Liver (tissue), 8 donors: ENCODE measurements at regions not wholly inside any gene's neighbourhood (a gene's known extent, or its start where the extent isn't known, plus 50 kb on each side); places are given as distances from the start of the nearest gene placed in this dataset.

ENCODE experiments used
- DNase-seq: peaks from one replicate; pipeline ENCODE4 v3.0.0-alpha.2; 2017; ENCODE audit warnings: low spot score
- H3K27ac ChIP-seq, 2 donors: one replicate each; pipeline ENCODE4 v1.7.0; 2013; ENCODE audit warnings: inconsistent platforms in 2 of 2, low read length in 2 of 2, control low read depth in 1 of 2, low read depth in 1 of 2, mild to moderate bottlenecking in 1 of 2
- H3K27me3 ChIP-seq, 4 donors: one replicate each; pipeline versions ENCODE4 v1.6.1 to v1.7.0; 2013; ENCODE audit warnings: low read length in 3 of 4, inconsistent platforms in 1 of 4, mild to moderate bottlenecking in 1 of 4, moderate library complexity in 1 of 4; ENCODE audit not compliant: control insufficient read depth in 4 of 4, insufficient read depth in 4 of 4
- H3K36me3 ChIP-seq, 4 donors: one replicate each; pipeline versions ENCODE4 v1.6.1 to v1.7.0; 2013; ENCODE audit warnings: low read length in 3 of 4, mild to moderate bottlenecking in 3 of 4, low read depth in 1 of 4, moderate library complexity in 1 of 4; ENCODE audit not compliant: control insufficient read depth in 4 of 4, insufficient read depth in 3 of 4
- H3K4me1 ChIP-seq, 4 donors: one replicate each; pipeline versions ENCODE4 v1.6.1 to v1.7.0; 2013; ENCODE audit warnings: low read length in 3 of 4, mild to moderate bottlenecking in 3 of 4, moderate library complexity in 1 of 4; ENCODE audit not compliant: control insufficient read depth in 4 of 4, insufficient read depth in 4 of 4
- H3K4me3 ChIP-seq, 3 donors: one replicate each; pipeline versions ENCODE4 v1.6.1 to v1.7.0; 2013; ENCODE audit warnings: low read length in 3 of 3, control low read depth in 1 of 3, low read depth in 1 of 3, mild to moderate bottlenecking in 1 of 3
- H3K9ac ChIP-seq, 2 donors: one replicate each; pipeline ENCODE4 v1.7.0; 2013; ENCODE audit warnings: low read length in 2 of 2, mild to moderate bottlenecking in 2 of 2, moderate library complexity in 2 of 2, control low read depth in 1 of 2, low read depth in 1 of 2
- H3K9me3 ChIP-seq, 4 donors: one replicate each; pipeline versions ENCODE4 v1.6.1 to v1.7.0; 2013; ENCODE audit warnings: low read length in 3 of 4; ENCODE audit not compliant: control insufficient read depth in 4 of 4
- ATF3 ChIP-seq: IDR thresholded peaks from 2 replicates; pipeline ENCODE4 v1.6.1; 2016; ENCODE audit warnings: antibody characterized with exemption
- CTCF ChIP-seq: fragments of 150-350 bp; IDR thresholded peaks from 2 replicates; pipeline ENCODE4 v1.5.1; 2017; ENCODE audit warnings: improper control_type of control experiment, low read depth, low read length; ENCODE audit not compliant: missing input control
- EGR1 ChIP-seq, 2 donors: IDR thresholded peaks; 2 replicates each; pipeline ENCODE4 v1.6.1; 2016 to 2018; ENCODE audit warnings: antibody characterized with exemption in 2 of 2, low read depth in 2 of 2
- FOXA1 ChIP-seq: IDR thresholded peaks from 2 replicates; pipeline ENCODE4 v1.6.1; 2016; ENCODE audit warnings: antibody characterized with exemption
- FOXA2 ChIP-seq: IDR thresholded peaks from 2 replicates; pipeline ENCODE4 v1.6.1; 2016; ENCODE audit warnings: antibody characterized with exemption
- GABPA ChIP-seq, 2 donors: IDR thresholded peaks in 1 of 2; conservative IDR thresholded peaks in 1 of 2; 2 replicates each; pipeline ENCODE4 v1.6.1; 2016; ENCODE audit warnings: antibody characterized with exemption in 2 of 2, mild to moderate bottlenecking in 1 of 2, moderate library complexity in 1 of 2
- HNF4A ChIP-seq, 2 donors: conservative IDR thresholded peaks; 2 replicates each; pipeline ENCODE4 v1.6.1; 2016; ENCODE audit warnings: antibody characterized with exemption in 2 of 2, mild to moderate bottlenecking in 2 of 2
- HNF4G ChIP-seq: IDR thresholded peaks from 2 replicates; pipeline ENCODE4 v1.6.1; 2016; ENCODE audit warnings: antibody characterized with exemption
- JUND ChIP-seq, 2 donors: IDR thresholded peaks; 2 replicates each; pipeline ENCODE4 v1.6.1; 2016; ENCODE audit warnings: antibody characterized with exemption in 2 of 2
- MAX ChIP-seq: IDR thresholded peaks from 2 replicates; pipeline ENCODE4 v1.6.1; 2016; ENCODE audit warnings: antibody characterized with exemption
- NR2F2 ChIP-seq: IDR thresholded peaks from 2 replicates; pipeline ENCODE4 v1.6.1; 2016; ENCODE audit warnings: antibody characterized with exemption
- RAD21 ChIP-seq, 2 donors: IDR thresholded peaks; 2 replicates each; pipeline ENCODE4 v1.6.1; 2016; ENCODE audit warnings: antibody characterized with exemption in 2 of 2, mild to moderate bottlenecking in 2 of 2
- RXRA ChIP-seq, 2 donors: IDR thresholded peaks; 2 replicates each; pipeline ENCODE4 v1.6.1; 2017 to 2018; ENCODE audit warnings: antibody characterized with exemption in 2 of 2, mild to moderate bottlenecking in 1 of 2
- SP1 ChIP-seq: IDR thresholded peaks from 2 replicates; pipeline ENCODE4 v1.6.1; 2018; ENCODE audit warnings: antibody characterized with exemption, mild to moderate bottlenecking
- TAF1 ChIP-seq: conservative IDR thresholded peaks from 2 replicates; pipeline ENCODE4 v1.6.1; 2016; ENCODE audit warnings: antibody characterized with exemption, mild to moderate bottlenecking
- YY1 ChIP-seq: IDR thresholded peaks from 2 replicates; pipeline ENCODE4 v1.6.1; 2016; ENCODE audit warnings: antibody characterized with exemption, mild to moderate bottlenecking
- ZBTB33 ChIP-seq: IDR thresholded peaks from 2 replicates; pipeline ENCODE4 v1.6.1; 2016; ENCODE audit warnings: antibody characterized with exemption
- WGBS: extraction: QIAGEN DNeasy Blood & Tissue Kit; methylation state at CpG from one replicate; pipeline ENCODE4 v1.1.7; 2013; 5-methylcytosine and 5-hydroxymethylcytosine counted together
- TF ChIP-seq, protein P1 (sequence below): IDR thresholded peaks from 2 replicates; pipeline ENCODE4 v1.6.1; 2016; ENCODE audit warnings: antibody characterized with exemption, mild to moderate bottlenecking
- donor health status: healthy.
- donor health status: healthy.
- donor health status: healthy.
- donor health status: healthy.
- donor health status: healthy.

- H3K27me3 ChIP-seq, result no peaks in the 10 kb centered on the region
- no peak overlapping the region for H3K9ac ChIP-seq
- H3K4me3 ChIP-seq, result no peak overlapping the region
- no peaks in the 10 kb centered on the region for H3K9me3 ChIP-seq
- no peaks in the 10 kb centered on the region for H3K4me1 ChIP-seq
- H3K36me3 ChIP-seq, result no peaks in the 10 kb centered on the region
- H3K27ac ChIP-seq, result no peak overlapping the region
- no peak for TF ChIP-seq EGR1 (IDR thresholded peaks at IDR 0.05; ENCODE audit: low read depth in 2 of 2)
- TF ChIP-seq FOXA1, result no peak
- no peak for TF ChIP-seq RAD21 (IDR thresholded peaks at IDR 0.05)
- TF ChIP-seq, protein P1, sequence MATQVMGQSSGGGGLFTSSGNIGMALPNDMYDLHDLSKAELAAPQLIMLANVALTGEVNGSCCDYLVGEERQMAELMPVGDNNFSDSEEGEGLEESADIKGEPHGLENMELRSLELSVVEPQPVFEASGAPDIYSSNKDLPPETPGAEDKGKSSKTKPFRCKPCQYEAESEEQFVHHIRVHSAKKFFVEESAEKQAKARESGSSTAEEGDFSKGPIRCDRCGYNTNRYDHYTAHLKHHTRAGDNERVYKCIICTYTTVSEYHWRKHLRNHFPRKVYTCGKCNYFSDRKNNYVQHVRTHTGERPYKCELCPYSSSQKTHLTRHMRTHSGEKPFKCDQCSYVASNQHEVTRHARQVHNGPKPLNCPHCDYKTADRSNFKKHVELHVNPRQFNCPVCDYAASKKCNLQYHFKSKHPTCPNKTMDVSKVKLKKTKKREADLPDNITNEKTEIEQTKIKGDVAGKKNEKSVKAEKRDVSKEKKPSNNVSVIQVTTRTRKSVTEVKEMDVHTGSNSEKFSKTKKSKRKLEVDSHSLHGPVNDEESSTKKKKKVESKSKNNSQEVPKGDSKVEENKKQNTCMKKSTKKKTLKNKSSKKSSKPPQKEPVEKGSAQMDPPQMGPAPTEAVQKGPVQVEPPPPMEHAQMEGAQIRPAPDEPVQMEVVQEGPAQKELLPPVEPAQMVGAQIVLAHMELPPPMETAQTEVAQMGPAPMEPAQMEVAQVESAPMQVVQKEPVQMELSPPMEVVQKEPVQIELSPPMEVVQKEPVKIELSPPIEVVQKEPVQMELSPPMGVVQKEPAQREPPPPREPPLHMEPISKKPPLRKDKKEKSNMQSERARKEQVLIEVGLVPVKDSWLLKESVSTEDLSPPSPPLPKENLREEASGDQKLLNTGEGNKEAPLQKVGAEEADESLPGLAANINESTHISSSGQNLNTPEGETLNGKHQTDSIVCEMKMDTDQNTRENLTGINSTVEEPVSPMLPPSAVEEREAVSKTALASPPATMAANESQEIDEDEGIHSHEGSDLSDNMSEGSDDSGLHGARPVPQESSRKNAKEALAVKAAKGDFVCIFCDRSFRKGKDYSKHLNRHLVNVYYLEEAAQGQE, result no peak
- TF ChIP-seq FOXA2, result no peak
- TF ChIP-seq TAF1, result no peak
- no peak for TF ChIP-seq CTCF
- no peak for DNase-seq
- 96% methylated on average over 2 of the region's 2 CpGs for WGBS
Measured at GRCh38 chr4:112731715-112732114, 94.8 kb downstream of the LARP7 start.

- WGBS, result 81% methylated on average over 2 of the region's 2 CpGs
- Histone ChIP-seq H3K4me3 (no peak overlapping the region), H3K9ac (no peak overlapping the region), H3K9me3 (no peaks in the 10 kb centered on the region), H3K36me3 (no peaks in the 10 kb centered on the region), H3K27ac (no peak overlapping the region), H3K27me3 (no peaks in the 10 kb centered on the region), H3K4me1 (no peaks in the 10 kb centered on the region)
- DNase-seq, result no peak
- TF ChIP-seq RAD21 (IDR thresholded peaks at IDR 0.05), result no peak
- no peak for TF ChIP-seq SP1
- no peak for TF ChIP-seq FOXA2
- no peak for TF ChIP-seq HNF4A (conservative IDR thresholded peaks at IDR 0.05)
- TF ChIP-seq RXRA (IDR thresholded peaks at IDR 0.05), result no peak
- no peak for TF ChIP-seq EGR1 (IDR thresholded peaks at IDR 0.05; ENCODE audit: low read depth in 2 of 2)
- TF ChIP-seq GABPA (IDR thresholded peaks at IDR 0.05 in 1 of 2, conservative IDR thresholded peaks at IDR 0.05 in 1 of 2), result no peak
- no peak for TF ChIP-seq CTCF
- TF ChIP-seq YY1, result no peak
- no peak for TF ChIP-seq ATF3
- no peak for TF ChIP-seq JUND (IDR thresholded peaks at IDR 0.05)
- TF ChIP-seq, protein P1, result no peak
- no peak for TF ChIP-seq FOXA1
- TF ChIP-seq NR2F2, result no peak
- TF ChIP-seq ZBTB33, result no peak
- no peak for TF ChIP-seq HNF4G
- TF ChIP-seq TAF1, result no peak
- TF ChIP-seq MAX, result no peak
Measured at GRCh38 chr4:112732142-112732541, 95.2 kb downstream of the LARP7 start.
